DND-41 (cell line): ENCODE measurements at regions not wholly inside any gene's neighbourhood (a gene's known extent, or its start where the extent isn't known, plus 50 kb on each side); places are given as distances from the start of the nearest gene placed in this dataset.

Experiments used
- ATAC-seq: fragments of 200-7000 bp; cut with Tn5 transposase; 3 replicates; pipeline ENCODE4 v1.9.1; 2021; ENCODE audit warnings: low read depth; ENCODE audit not compliant: insufficient read depth
- DNase-seq: peaks from one replicate; pipeline ENCODE4 v3.0.0-alpha.2; 2020
- H2AFZ ChIP-seq: 2 replicates; pipeline ENCODE4 v1.6.0; 2012; ENCODE audit warnings: low read depth, low read length
- H3K27ac ChIP-seq: 2 replicates; pipeline ENCODE4 v1.5.1; 2012; ENCODE audit warnings: low read length, inconsistent platforms
- H3K27me3 ChIP-seq: fragments of 200-600 bp; sonication (generic); 2 replicates; pipeline ENCODE4 v1.6.0; 2012; ENCODE audit warnings: low read length, mild to moderate bottlenecking, inconsistent platforms; ENCODE audit not compliant: insufficient read depth, poor library complexity
- H3K36me3 ChIP-seq: 2 replicates; pipeline ENCODE4 v1.5.1; 2012; ENCODE audit warnings: low read length, inconsistent platforms; ENCODE audit not compliant: insufficient read depth
- H3K4me1 ChIP-seq: 2 replicates; pipeline ENCODE4 v1.5.1; 2012; ENCODE audit warnings: mild to moderate bottlenecking, low read length; ENCODE audit not compliant: insufficient read depth
- H3K4me2 ChIP-seq: 2 replicates; pipeline ENCODE4 v1.6.0; 2012; ENCODE audit warnings: mild to moderate bottlenecking, moderate library complexity, low read length, inconsistent platforms; ENCODE audit not compliant: insufficient read depth
- H3K4me3 ChIP-seq, 2 experiments: fragments of 200-600 bp in 1 of 2; shearing (Covaris generic) in 1 of 2; 2 replicates each; pipeline ENCODE4 v1.5.1; 2012 to 2016; ENCODE audit warnings: inconsistent platforms in 2 of 2, low read length in 2 of 2, mild to moderate bottlenecking in 2 of 2, low read depth in 1 of 2, moderate library complexity in 1 of 2
- H3K79me2 ChIP-seq: 2 replicates; pipeline ENCODE4 v1.6.0; 2012; ENCODE audit warnings: low read length, inconsistent platforms; ENCODE audit not compliant: insufficient read depth
- H3K9ac ChIP-seq: 2 replicates; pipeline ENCODE4 v1.6.0; 2012; ENCODE audit warnings: low read depth, mild to moderate bottlenecking, inconsistent platforms, low read length, moderate library complexity
- H3K9me3 ChIP-seq: 2 replicates; pipeline ENCODE4 v1.5.1; 2012; ENCODE audit warnings: low read length, moderate library complexity, mild to moderate bottlenecking, inconsistent platforms; ENCODE audit not compliant: insufficient read depth, severe bottlenecking
- H4K20me1 ChIP-seq: 2 replicates; pipeline ENCODE4 v1.6.0; 2012; ENCODE audit warnings: low read length; ENCODE audit not compliant: insufficient read depth
- EZH2 ChIP-seq: IDR thresholded peaks from 3 replicates; pipeline ENCODE4 v1.6.1; 2012; ENCODE audit warnings: borderline replicate concordance, low read depth, mild to moderate bottlenecking, moderate library complexity, low read length, inconsistent platforms; ENCODE audit not compliant: severe bottlenecking
- TF ChIP-seq, protein P1 (sequence below): IDR thresholded peaks from 2 replicates; pipeline ENCODE4 v1.5.1; 2012; ENCODE audit warnings: borderline replicate concordance, low read length, moderate library complexity, mild to moderate bottlenecking; ENCODE audit not compliant: poor library complexity, severe bottlenecking; ENCODE audit errors: extremely low read depth

DNA sequence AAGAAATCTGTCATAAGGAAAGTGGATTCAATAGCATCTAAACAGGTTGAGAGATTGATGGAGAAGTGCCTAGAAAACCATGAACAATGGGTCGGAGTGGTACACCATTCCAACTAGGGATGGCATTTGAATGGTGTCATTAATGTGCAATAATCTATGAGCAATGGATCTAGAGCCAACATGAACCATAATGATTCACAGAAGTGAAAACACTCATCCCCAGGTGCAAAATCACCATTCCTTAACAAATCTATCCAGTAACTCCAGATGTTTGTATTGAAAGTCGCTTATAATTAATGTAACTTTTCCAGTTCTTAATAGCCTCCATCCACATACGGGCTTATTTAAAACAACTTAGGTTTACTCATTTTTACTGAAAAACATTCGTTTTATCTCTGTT, 201.3 kb upstream of the ADGRL4 start:
- H3K79me2 ChIP-seq, result no peaks in the 10 kb centered on the region
- H4K20me1 ChIP-seq, result no peaks in the 10 kb centered on the region
- H3K4me2 ChIP-seq, result no peak overlapping the region
- no peak overlapping the region for H2AFZ ChIP-seq
- no peak overlapping the region for H3K27ac ChIP-seq
- no peak overlapping the region for H3K9ac ChIP-seq
- H3K4me3 ChIP-seq, result no peak overlapping the region
- H3K36me3 ChIP-seq, result no peaks in the 10 kb centered on the region
- DNase-seq (no peak), ATAC-seq (no peak)
- H3K4me1 ChIP-seq, result no peaks in the 10 kb centered on the region
- TF ChIP-seq, protein P1, sequence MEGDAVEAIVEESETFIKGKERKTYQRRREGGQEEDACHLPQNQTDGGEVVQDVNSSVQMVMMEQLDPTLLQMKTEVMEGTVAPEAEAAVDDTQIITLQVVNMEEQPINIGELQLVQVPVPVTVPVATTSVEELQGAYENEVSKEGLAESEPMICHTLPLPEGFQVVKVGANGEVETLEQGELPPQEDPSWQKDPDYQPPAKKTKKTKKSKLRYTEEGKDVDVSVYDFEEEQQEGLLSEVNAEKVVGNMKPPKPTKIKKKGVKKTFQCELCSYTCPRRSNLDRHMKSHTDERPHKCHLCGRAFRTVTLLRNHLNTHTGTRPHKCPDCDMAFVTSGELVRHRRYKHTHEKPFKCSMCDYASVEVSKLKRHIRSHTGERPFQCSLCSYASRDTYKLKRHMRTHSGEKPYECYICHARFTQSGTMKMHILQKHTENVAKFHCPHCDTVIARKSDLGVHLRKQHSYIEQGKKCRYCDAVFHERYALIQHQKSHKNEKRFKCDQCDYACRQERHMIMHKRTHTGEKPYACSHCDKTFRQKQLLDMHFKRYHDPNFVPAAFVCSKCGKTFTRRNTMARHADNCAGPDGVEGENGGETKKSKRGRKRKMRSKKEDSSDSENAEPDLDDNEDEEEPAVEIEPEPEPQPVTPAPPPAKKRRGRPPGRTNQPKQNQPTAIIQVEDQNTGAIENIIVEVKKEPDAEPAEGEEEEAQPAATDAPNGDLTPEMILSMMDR, result no peak
- TF ChIP-seq EZH2, result no peak
- no peaks in the 10 kb centered on the region for H3K9me3 ChIP-seq
- H3K27me3 ChIP-seq, result no peaks in the 10 kb centered on the region

DNA sequence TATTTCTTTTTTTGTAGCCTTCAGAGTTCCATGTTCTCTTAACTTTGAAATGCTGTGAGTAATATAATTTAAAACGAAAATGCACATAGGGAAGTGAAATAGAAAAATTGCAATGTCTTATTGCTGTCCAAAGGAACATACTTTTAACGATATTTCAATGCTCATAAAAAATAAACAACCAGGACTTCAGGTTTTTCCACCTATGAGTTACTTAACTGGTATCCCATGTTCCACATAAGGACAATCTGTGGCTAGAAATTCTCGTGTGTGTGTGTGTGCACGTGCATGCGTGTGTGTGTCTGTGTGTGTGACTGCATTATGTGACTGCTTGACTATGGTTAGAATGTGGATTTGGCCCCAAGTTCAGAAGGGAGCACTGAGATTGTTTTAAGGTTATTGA, 200.8 kb upstream of the ADGRL4 start:
- Histone ChIP-seq H4K20me1 (no peaks in the 10 kb centered on the region), H3K27ac (no peak overlapping the region), H3K9ac (no peak overlapping the region), H3K4me3 (no peak overlapping the region), H3K79me2 (no peaks in the 10 kb centered on the region), H3K4me2 (no peak overlapping the region), H3K9me3 (no peaks in the 10 kb centered on the region), H2AFZ (no peak overlapping the region), H3K27me3 (no peaks in the 10 kb centered on the region), H3K36me3 (no peaks in the 10 kb centered on the region), H3K4me1 (no peaks in the 10 kb centered on the region)
- ATAC-seq, result no peak
- TF ChIP-seq EZH2, result no peak
- TF ChIP-seq, protein P1, result no peak
- DNase-seq, result no peak

DNA sequence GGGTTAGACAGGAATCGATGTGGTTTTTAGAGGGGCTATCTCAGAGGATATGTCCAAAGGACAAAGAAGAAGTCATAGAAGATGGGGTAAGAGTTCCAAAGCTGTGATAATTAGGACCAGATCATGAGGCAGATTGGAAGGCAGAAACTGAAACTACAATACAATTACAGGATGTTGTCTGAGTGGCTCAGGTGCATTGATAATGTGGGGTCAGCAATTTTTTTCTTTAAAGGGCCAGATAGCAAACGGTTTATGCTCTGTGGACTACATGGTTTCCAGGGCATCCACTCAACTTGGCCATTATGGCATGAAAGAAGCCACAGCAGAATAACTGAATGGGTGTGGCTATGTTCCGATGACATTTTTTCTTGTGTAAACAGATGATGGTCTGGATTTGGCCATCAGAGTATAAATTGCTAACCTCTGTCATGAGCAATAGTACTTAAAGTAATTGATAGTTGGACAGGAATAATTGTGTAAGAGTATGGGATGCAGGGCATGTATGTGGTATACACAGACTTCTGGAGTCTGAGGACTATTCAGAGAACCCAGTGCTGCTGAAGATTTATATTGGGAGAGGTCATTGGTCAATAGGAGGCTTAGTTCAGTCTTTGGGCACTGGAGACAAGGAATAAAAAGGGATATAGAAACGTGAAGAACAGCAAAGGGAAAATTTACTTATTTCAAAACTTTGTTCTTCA, 198.4 kb upstream of the ADGRL4 start:
- Histone ChIP-seq H3K4me1 (no peaks in the 10 kb centered on the region), H3K9me3 (no peaks in the 10 kb centered on the region), H3K4me2 (no peak overlapping the region), H3K36me3 (no peaks in the 10 kb centered on the region), H2AFZ (no peak overlapping the region), H3K27ac (no peak overlapping the region), H3K27me3 (no peaks in the 10 kb centered on the region), H3K9ac (no peak overlapping the region), H4K20me1 (no peaks in the 10 kb centered on the region), H3K4me3 (no peak overlapping the region), H3K79me2 (no peaks in the 10 kb centered on the region)
- no peak for ATAC-seq
- TF ChIP-seq, protein P1, result no peak
- TF ChIP-seq EZH2, result no peak
- DNase-seq, result no peak
